HepG2 (cell line): ENCODE measurements at regions not wholly inside any gene's neighbourhood (a gene's known extent, or its start where the extent isn't known, plus 50 kb on each side); places are given as distances from the start of the nearest gene placed in this dataset.

Experiments used
- ARID4A ChIP-seq: sonication (generic); formaldehyde crosslinking; IDR thresholded peaks from 2 replicates; pipeline ENCODE4 v1.5.0; 2020; ENCODE audit warnings: mild to moderate bottlenecking, missing genetic modification reagents, borderline replicate concordance
- ARNTL ChIP-seq: sonication (generic); formaldehyde crosslinking; IDR thresholded peaks from 2 replicates; pipeline ENCODE4 v1.4.0; 2020; ENCODE audit warnings: mild to moderate bottlenecking, missing genetic modification reagents
- CBX5 ChIP-seq: sonication (generic); formaldehyde crosslinking; IDR thresholded peaks from 2 replicates; pipeline ENCODE4 v1.4.0; 2020; ENCODE audit warnings: missing genetic modification reagents, borderline replicate concordance
- DPF2 ChIP-seq: sonication (generic); formaldehyde crosslinking; IDR thresholded peaks from 2 replicates; pipeline ENCODE4 v1.4.0; 2020; ENCODE audit warnings: mild to moderate bottlenecking, low read depth, missing genetic modification reagents, borderline replicate concordance
- E2F2 ChIP-seq: sonication (generic); formaldehyde crosslinking; IDR thresholded peaks from 2 replicates; pipeline ENCODE4 v1.4.0; 2020; ENCODE audit warnings: missing genetic modification reagents, borderline replicate concordance
- FOXC1 ChIP-seq: sonication (generic); formaldehyde crosslinking; IDR thresholded peaks from 2 replicates; pipeline ENCODE4 v1.8.0; 2022; ENCODE audit warnings: mild to moderate bottlenecking, missing genetic modification reagents, borderline replicate concordance
- HDAC1 ChIP-seq: sonication (generic); formaldehyde crosslinking; IDR thresholded peaks from 2 replicates; pipeline ENCODE4 v1.5.1; 2020; ENCODE audit warnings: mild to moderate bottlenecking, missing genetic modification reagents
- HMGA1 ChIP-seq: sonication (generic); formaldehyde crosslinking; conservative IDR thresholded peaks from 2 replicates; pipeline ENCODE4 v1.4.0; 2020; ENCODE audit warnings: missing genetic modification reagents
- HOMEZ ChIP-seq: IDR thresholded peaks from 2 replicates; pipeline ENCODE4 v1.6.1; 2016; ENCODE audit warnings: low read depth
- KDM6A ChIP-seq: IDR thresholded peaks from 2 replicates; pipeline ENCODE4 v1.6.1; 2016; ENCODE audit warnings: low read depth
- NFIC ChIP-seq: IDR thresholded peaks from 2 replicates; pipeline ENCODE4 v1.6.1; 2012; ENCODE audit warnings: mild to moderate bottlenecking, low read length, inconsistent platforms
- PATZ1 ChIP-seq: sonication (generic); formaldehyde crosslinking; IDR thresholded peaks from 2 replicates; pipeline ENCODE4 v1.4.0; 2020; ENCODE audit warnings: missing genetic modification reagents
- ZNF556 ChIP-seq: sonication (generic); formaldehyde crosslinking; IDR thresholded peaks from 2 replicates; pipeline ENCODE4 v1.4.0; 2020; ENCODE audit warnings: mild to moderate bottlenecking, missing genetic modification reagents, borderline replicate concordance
- ZNF710 ChIP-seq: sonication (generic); formaldehyde crosslinking; IDR thresholded peaks from 2 replicates; pipeline ENCODE4 v1.5.0; 2020; ENCODE audit warnings: mild to moderate bottlenecking, missing genetic modification reagents, borderline replicate concordance
- ZNF800 ChIP-seq: sonication (generic); formaldehyde crosslinking; IDR thresholded peaks from 2 replicates; pipeline ENCODE4 v1.4.0; 2020; ENCODE audit warnings: missing genetic modification reagents

- TF ChIP-seq ARID4A (no peak), ZNF556 (CRISPR knock-in tag) (peak; percentile 57; the same call in 1 of the 2 replicates), PATZ1 (CRISPR knock-in tag) (peak; percentile 88), HDAC1 (CRISPR knock-in tag) (peak; percentile 74), ZNF710 (CRISPR knock-in tag) (no peak), NFIC (no peak), CBX5 (CRISPR knock-in tag) (peak; percentile 88; the same call in 1 of the 2 replicates), HOMEZ (0 out of 2 replicates have a peak, but pooled peaks have one; percentile 37), ARNTL (CRISPR knock-in tag) (no peak; the same call in 1 of the 2 replicates), FOXC1 (CRISPR knock-in tag) (no peak), DPF2 (CRISPR knock-in tag) (peak; percentile 29; the same call in 1 of the 2 replicates), HMGA1 (CRISPR knock-in tag) (no peak), E2F2 (peak; percentile 45; the same call in 1 of the 2 replicates), ZNF800 (CRISPR knock-in tag) (no peak), KDM6A (CRISPR knock-in tag) (peak; percentile 23; the same call in 1 of the 2 replicates)
These were observed 124.4 kb downstream of the C9orf50 start (continued) for GRCh38 chr9:129496473-129497004.
